Neural crest cell (in vitro differentiated cells): ENCODE measurements at regions not wholly inside any gene's neighbourhood (a gene's known extent, or its start where the extent isn't known, plus 50 kb on each side); places are given as distances from the start of the nearest gene placed in this dataset.

Experiments
- DNase-seq: peaks from one replicate; pipeline ENCODE4 v3.0.0; 2021; ENCODE audit warnings: low read depth, mixed read lengths, low spot score
- H3K27ac Mint-ChIP-seq: one replicate; pipeline ENCODE4 v1.8.0; 2021; ENCODE audit warnings: mild to moderate bottlenecking, mixed read lengths; ENCODE audit not compliant: unreplicated experiment
- H3K27me3 Mint-ChIP-seq: 2 replicates; pipeline ENCODE4 v1.8.0; 2021; ENCODE audit warnings: low read depth, mild to moderate bottlenecking, mixed read lengths
- H3K36me3 Mint-ChIP-seq: 2 replicates; pipeline ENCODE4 v1.8.0; 2021; ENCODE audit warnings: low read depth, mild to moderate bottlenecking, mixed read lengths
- H3K4me1 Mint-ChIP-seq: 2 replicates; pipeline ENCODE4 v1.8.0; 2021; ENCODE audit warnings: mixed read lengths
- H3K4me3 Mint-ChIP-seq: one replicate; pipeline ENCODE4 v1.8.0; 2021; ENCODE audit warnings: mild to moderate bottlenecking, mixed read lengths
- H3K9me3 Mint-ChIP-seq: 2 replicates; pipeline ENCODE4 v1.8.0; 2021; ENCODE audit warnings: mixed read lengths
- TF ChIP-seq, protein P1 (sequence below): fragments of 200-600 bp; sonication (generic); conservative IDR thresholded peaks from 2 replicates; pipeline ENCODE4 v1.5.0; 2021; ENCODE audit warnings: antibody characterized with exemption, mild to moderate bottlenecking

DNA sequence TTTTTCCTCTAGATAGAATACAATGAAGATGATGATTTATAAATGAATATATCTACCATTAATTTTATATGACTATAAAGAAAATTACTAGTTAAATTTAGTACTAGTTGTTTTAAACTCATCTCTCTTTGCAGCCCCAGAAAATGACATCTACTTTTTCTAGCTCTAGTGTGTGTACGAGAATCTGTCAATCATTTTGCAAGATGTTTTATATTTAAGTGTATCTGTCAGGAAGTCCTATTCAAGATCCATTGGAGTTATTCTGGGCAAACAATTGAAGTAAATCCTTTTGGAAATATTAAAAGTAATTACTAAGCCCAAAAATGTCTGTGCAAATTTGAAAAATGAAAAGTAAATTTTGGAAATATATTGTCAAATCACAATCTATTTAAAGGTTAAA lies 144.3 kb upstream of the PCDH9 start:
- TF ChIP-seq, protein P1, sequence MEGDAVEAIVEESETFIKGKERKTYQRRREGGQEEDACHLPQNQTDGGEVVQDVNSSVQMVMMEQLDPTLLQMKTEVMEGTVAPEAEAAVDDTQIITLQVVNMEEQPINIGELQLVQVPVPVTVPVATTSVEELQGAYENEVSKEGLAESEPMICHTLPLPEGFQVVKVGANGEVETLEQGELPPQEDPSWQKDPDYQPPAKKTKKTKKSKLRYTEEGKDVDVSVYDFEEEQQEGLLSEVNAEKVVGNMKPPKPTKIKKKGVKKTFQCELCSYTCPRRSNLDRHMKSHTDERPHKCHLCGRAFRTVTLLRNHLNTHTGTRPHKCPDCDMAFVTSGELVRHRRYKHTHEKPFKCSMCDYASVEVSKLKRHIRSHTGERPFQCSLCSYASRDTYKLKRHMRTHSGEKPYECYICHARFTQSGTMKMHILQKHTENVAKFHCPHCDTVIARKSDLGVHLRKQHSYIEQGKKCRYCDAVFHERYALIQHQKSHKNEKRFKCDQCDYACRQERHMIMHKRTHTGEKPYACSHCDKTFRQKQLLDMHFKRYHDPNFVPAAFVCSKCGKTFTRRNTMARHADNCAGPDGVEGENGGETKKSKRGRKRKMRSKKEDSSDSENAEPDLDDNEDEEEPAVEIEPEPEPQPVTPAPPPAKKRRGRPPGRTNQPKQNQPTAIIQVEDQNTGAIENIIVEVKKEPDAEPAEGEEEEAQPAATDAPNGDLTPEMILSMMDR = no peak
- peaks cover 19% of the 10 kb centered on the region for H3K4me1 Mint-ChIP-seq
- H3K36me3 Mint-ChIP-seq = no peaks in the 10 kb centered on the region
- DNase-seq = no peak
- H3K9me3 Mint-ChIP-seq = no peaks in the 10 kb centered on the region
- H3K27me3 Mint-ChIP-seq = no peaks in the 10 kb centered on the region
- no peak overlapping the region for H3K4me3 Mint-ChIP-seq
- H3K27ac Mint-ChIP-seq = no peak overlapping the region

GRCh38 chr13:67372868-67373464 lies 142.8 kb upstream of the PCDH9 start:
- Mint-ChIP-seq H3K9me3 (no peaks in the 10 kb centered on the region), H3K27ac (no peak overlapping the region), H3K4me1 (peaks cover 25% of the 10 kb centered on the region), H3K4me3 (no peak overlapping the region), H3K27me3 (no peaks in the 10 kb centered on the region), H3K36me3 (no peaks in the 10 kb centered on the region)
- no peak for DNase-seq
- TF ChIP-seq, protein P1 = no peak

DNA sequence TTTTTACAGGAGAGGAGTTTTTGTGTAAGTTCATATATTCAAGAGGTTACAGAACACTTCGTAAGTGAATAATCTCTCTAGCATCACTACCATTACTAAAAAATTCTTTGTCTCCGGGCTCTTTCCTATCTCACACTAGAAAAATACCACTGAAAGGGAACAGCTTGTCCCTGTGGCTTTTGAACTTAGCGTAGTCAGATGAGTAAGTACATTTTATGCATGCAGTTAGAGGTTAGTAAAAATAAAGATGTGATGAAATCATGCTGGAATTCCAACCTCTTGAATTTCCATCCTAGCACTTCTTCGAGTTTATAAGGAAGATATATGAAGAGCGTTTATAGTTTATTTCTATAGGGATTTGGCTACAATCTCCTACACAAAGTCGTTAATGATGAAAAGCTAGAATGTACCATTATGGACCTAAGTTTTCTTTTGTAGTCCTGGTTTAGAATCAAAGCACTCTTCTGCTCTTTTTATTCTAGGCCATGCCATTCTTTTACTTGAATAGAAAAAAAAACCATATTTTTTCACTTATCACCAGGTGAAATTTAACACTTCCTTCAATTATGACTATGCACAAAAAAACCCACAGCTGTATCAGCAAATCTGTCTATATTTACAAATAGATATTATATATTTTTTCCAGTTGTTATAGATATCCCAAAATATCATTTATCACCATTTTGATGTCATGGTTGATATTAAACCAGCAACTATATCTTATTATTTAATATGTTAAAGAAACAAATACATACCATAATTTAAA lies 139.9 kb upstream of the PCDH9 start:
- Mint-ChIP-seq H3K27me3 (no peaks in the 10 kb centered on the region), H3K9me3 (no peaks in the 10 kb centered on the region), H3K4me1 (peaks cover 25% of the 10 kb centered on the region), H3K36me3 (no peaks in the 10 kb centered on the region), H3K4me3 (no peak overlapping the region), H3K27ac (no peak overlapping the region)
- DNase-seq = no peak
- TF ChIP-seq, protein P1 = no peak

- Mint-ChIP-seq H3K4me1 (peaks cover 11% of the 10 kb centered on the region), H3K27me3 (no peaks in the 10 kb centered on the region), H3K4me3 (no peak overlapping the region), H3K27ac (no peak overlapping the region), H3K36me3 (no peaks in the 10 kb centered on the region), H3K9me3 (no peaks in the 10 kb centered on the region)
- TF ChIP-seq, protein P1 = no peak
- DNase-seq = no peak
Measured at GRCh38 chr13:67367399-67367798, 137.3 kb upstream of the PCDH9 start.

GRCh38 chr13:67366533-67366932 lies 136.4 kb upstream of the PCDH9 start:
- no peak for DNase-seq
- Mint-ChIP-seq H3K4me1 (peaks cover 9% of the 10 kb centered on the region), H3K36me3 (no peaks in the 10 kb centered on the region), H3K4me3 (no peak overlapping the region), H3K9me3 (no peaks in the 10 kb centered on the region), H3K27me3 (no peaks in the 10 kb centered on the region), H3K27ac (no peak overlapping the region)
- TF ChIP-seq, protein P1 = peak; percentile 29
